ENCODE measurements at regions not wholly inside any gene's neighbourhood (a gene's known extent, or its start where the extent isn't known, plus 50 kb on each side); places are given as distances from the start of the nearest gene placed in this dataset.
"Not testable (repeated sequence)": the region's sequence is repeated elsewhere in the genome, so short reads cannot be mapped to it uniquely, and the experiment has no call there.

DNA sequence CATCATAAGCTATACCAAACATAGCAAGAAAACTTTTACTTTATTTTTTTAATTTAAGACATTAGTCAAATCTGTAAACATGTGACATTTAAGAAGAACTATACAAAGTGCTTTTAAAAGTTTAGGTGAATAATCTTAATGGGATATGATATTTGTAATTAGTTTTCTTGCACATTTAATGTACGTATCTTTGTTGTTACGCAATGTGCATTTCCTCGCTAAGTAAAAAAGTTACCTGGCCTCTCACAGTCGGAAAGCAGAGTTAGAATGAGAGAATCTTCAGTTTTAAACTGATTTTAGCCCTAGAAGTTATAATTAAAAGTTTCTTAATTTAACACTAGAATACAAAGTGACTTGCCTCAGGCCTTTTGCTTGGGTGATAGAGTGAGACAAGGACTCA lies 589.8 kb downstream of the DMRTA1 start:
- no peak overlapping the region for H2BK120ac ChIP-seq (ENCODE audit: insufficient read depth, low read length, poor library complexity)
- no peak overlapping the region for H3K23ac ChIP-seq (ENCODE audit: low read length)
- H3K79me2 ChIP-seq (ENCODE audit: control insufficient read depth, insufficient read depth, low read length, poor library complexity): no peaks in the 10 kb centered on the region
- DNase-seq: no peak
- H3K4me2 ChIP-seq (ENCODE audit: low read length): no peak overlapping the region
- no peak overlapping the region for H3K14ac ChIP-seq (ENCODE audit: low read length)
- no peak overlapping the region for H4K8ac ChIP-seq (ENCODE audit: low read depth, low read length)
- H3K4me3 ChIP-seq (ENCODE audit: low read depth, low read length): no peak overlapping the region
- H3K4ac ChIP-seq (ENCODE audit: low read depth, low read length): no peak overlapping the region
- H2BK12ac ChIP-seq (ENCODE audit: low read length): no peak overlapping the region
- H2AFZ ChIP-seq (ENCODE audit: insufficient read depth, low read length, poor library complexity): no peak overlapping the region
- no peak overlapping the region for H2AK5ac ChIP-seq (ENCODE audit: low read length)
- no peaks in the 10 kb centered on the region for H3K4me1 ChIP-seq (ENCODE audit: control insufficient read depth in 1 of 2, insufficient read depth in 2 of 2, low read length in 2 of 2)
- no peaks in the 10 kb centered on the region for H3K27me3 ChIP-seq (ENCODE audit: insufficient read depth, low read length)
- no peak overlapping the region for H3K18ac ChIP-seq (ENCODE audit: low read length)
- H3K36me3 ChIP-seq (ENCODE audit: control insufficient read depth in 1 of 2, insufficient read depth in 2 of 2, low read length in 2 of 2): no peaks in the 10 kb centered on the region
- WGBS (ENCODE audit: extremely low coverage, insufficient coverage, insufficient read length): no CpG with 5 or more reads among the region's 4 CpGs
- no peaks in the 10 kb centered on the region for H3K79me1 ChIP-seq (ENCODE audit: low read length)
- H2BK5ac ChIP-seq (ENCODE audit: low read depth, low read length, poor library complexity): no peak overlapping the region
- peaks cover 4% of the 10 kb centered on the region for H3K9me3 ChIP-seq (ENCODE audit: insufficient read depth, low read depth, low read length)
- H4K91ac ChIP-seq (ENCODE audit: low read depth, low read length): no peak overlapping the region
- H3K9ac ChIP-seq (ENCODE audit: low read length): no peak overlapping the region
- H3K27ac ChIP-seq (ENCODE audit: low read depth, low read length): no peak overlapping the region
- H4K12ac ChIP-seq (ENCODE audit: low read depth, low read length): no peak overlapping the region

DNA sequence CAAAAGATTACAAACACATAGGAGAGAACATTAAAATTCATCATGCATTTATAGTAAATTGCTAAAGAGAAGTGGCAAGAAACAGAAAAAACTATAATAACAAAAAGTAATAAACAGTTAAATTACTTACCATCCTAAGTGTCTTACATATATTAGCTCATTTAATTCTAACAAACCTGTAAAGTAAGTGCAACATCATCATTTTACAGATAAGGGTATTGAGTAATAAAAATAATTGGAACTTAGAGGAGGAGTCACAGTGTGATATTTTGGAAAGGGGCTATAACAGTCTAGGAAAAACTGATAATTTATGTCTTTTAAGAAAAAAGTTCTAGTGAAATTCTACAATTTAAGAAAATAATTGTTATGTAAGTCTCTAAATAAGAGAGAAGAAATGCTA lies 592.8 kb downstream of the DMRTA1 start:
- Histone ChIP-seq H2BK120ac (ENCODE audit: insufficient read depth, low read length, poor library complexity) (no peak overlapping the region), H4K12ac (ENCODE audit: low read depth, low read length) (no peak overlapping the region), H4K91ac (ENCODE audit: low read depth, low read length) (no peak overlapping the region), H3K4me3 (ENCODE audit: low read depth, low read length) (no peak overlapping the region), H3K27me3 (ENCODE audit: insufficient read depth, low read length) (no peaks in the 10 kb centered on the region), H2AK5ac (ENCODE audit: low read length) (no peak overlapping the region), H3K36me3 (ENCODE audit: control insufficient read depth in 1 of 2, insufficient read depth in 2 of 2, low read length in 2 of 2) (no peaks in the 10 kb centered on the region), H3K9me3 (ENCODE audit: insufficient read depth, low read depth, low read length) (no peaks in the 10 kb centered on the region), H2BK5ac (ENCODE audit: low read depth, low read length, poor library complexity) (no peak overlapping the region), H3K4me1 (ENCODE audit: control insufficient read depth in 1 of 2, insufficient read depth in 2 of 2, low read length in 2 of 2) (no peaks in the 10 kb centered on the region), H4K8ac (ENCODE audit: low read depth, low read length) (no peak overlapping the region), H3K23ac (ENCODE audit: low read length) (no peak overlapping the region), H3K79me1 (ENCODE audit: low read length) (no peaks in the 10 kb centered on the region), H3K4me2 (ENCODE audit: low read length) (no peak overlapping the region), H2BK12ac (ENCODE audit: low read length) (no peak overlapping the region), H2AFZ (ENCODE audit: insufficient read depth, low read length, poor library complexity) (no peak overlapping the region), H3K18ac (ENCODE audit: low read length) (no peak overlapping the region), H3K79me2 (ENCODE audit: control insufficient read depth, insufficient read depth, low read length, poor library complexity) (no peaks in the 10 kb centered on the region), H3K14ac (ENCODE audit: low read length) (no peak overlapping the region), H3K4ac (ENCODE audit: low read depth, low read length) (no peak overlapping the region), H3K9ac (ENCODE audit: low read length) (no peak overlapping the region), H3K27ac (ENCODE audit: low read depth, low read length) (no peak overlapping the region)
- DNase-seq: no peak

- Histone ChIP-seq H3K4me1 (ENCODE audit: control insufficient read depth in 1 of 2, insufficient read depth in 2 of 2, low read length in 2 of 2) (peaks cover 5% of the 10 kb centered on the region in 2 experiments), H2BK5ac (ENCODE audit: low read depth, low read length, poor library complexity) (no peak overlapping the region), H4K8ac (ENCODE audit: low read depth, low read length) (no peak overlapping the region), H3K9me3 (ENCODE audit: insufficient read depth, low read depth, low read length) (no peaks in the 10 kb centered on the region), H4K91ac (ENCODE audit: low read depth, low read length) (no peak overlapping the region), H3K4me3 (ENCODE audit: low read depth, low read length) (no peak overlapping the region), H3K27ac (ENCODE audit: low read depth, low read length) (no peak overlapping the region), H3K79me2 (ENCODE audit: control insufficient read depth, insufficient read depth, low read length, poor library complexity) (no peaks in the 10 kb centered on the region), H2BK120ac (ENCODE audit: insufficient read depth, low read length, poor library complexity) (no peak overlapping the region), H3K4ac (ENCODE audit: low read depth, low read length) (no peak overlapping the region), H2AFZ (ENCODE audit: insufficient read depth, low read length, poor library complexity) (no peak overlapping the region), H3K79me1 (ENCODE audit: low read length) (no peaks in the 10 kb centered on the region), H3K18ac (ENCODE audit: low read length) (no peak overlapping the region), H3K23ac (ENCODE audit: low read length) (no peak overlapping the region), H3K27me3 (ENCODE audit: insufficient read depth, low read length) (no peaks in the 10 kb centered on the region), H3K9ac (ENCODE audit: low read length) (no peak overlapping the region), H2AK5ac (ENCODE audit: low read length) (no peak overlapping the region), H3K14ac (ENCODE audit: low read length) (no peak overlapping the region), H3K36me3 (ENCODE audit: control insufficient read depth in 1 of 2, insufficient read depth in 2 of 2, low read length in 2 of 2) (no peaks in the 10 kb centered on the region), H2BK12ac (ENCODE audit: low read length) (no peak overlapping the region), H3K4me2 (ENCODE audit: low read length) (no peak overlapping the region), H4K12ac (ENCODE audit: low read depth, low read length) (no peak overlapping the region)
- no peak for DNase-seq
Observed at GRCh38 chr9:23041466-23041865, 594.8 kb downstream of the DMRTA1 start.

DNA sequence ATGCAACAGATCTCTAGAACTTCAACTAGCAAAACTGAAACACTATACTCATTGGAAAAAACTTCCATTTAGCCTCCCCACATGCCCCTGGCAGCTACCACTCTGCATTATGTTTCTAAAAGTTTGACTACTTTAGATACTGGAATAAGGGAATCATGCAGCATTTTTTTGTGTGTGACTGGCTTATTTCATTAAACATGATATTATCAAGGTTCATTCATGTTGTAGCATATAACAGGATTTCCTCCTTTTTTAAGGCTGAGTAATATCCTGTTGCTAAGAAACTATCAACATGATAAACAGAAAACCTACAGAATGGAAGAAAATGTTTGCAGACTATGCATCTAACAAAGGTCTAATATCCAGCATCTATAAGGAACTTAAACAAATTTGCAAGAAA lies 597.9 kb downstream of the DMRTA1 start:
- peaks cover 5% of the 10 kb centered on the region in 2 experiments for H3K4me1 ChIP-seq (ENCODE audit: control insufficient read depth in 1 of 2, insufficient read depth in 2 of 2, low read length in 2 of 2)
- H3K27ac ChIP-seq (ENCODE audit: low read depth, low read length): no peak overlapping the region
- no peak for DNase-seq
- H3K9me3 ChIP-seq (ENCODE audit: insufficient read depth, low read depth, low read length): no peaks in the 10 kb centered on the region
- no peak overlapping the region for H2BK120ac ChIP-seq (ENCODE audit: insufficient read depth, low read length, poor library complexity)
- no peak overlapping the region for H4K8ac ChIP-seq (ENCODE audit: low read depth, low read length)
- H3K4me2 ChIP-seq (ENCODE audit: low read length): no peak overlapping the region
- H3K14ac ChIP-seq (ENCODE audit: low read length): no peak overlapping the region
- no peak overlapping the region for H3K4me3 ChIP-seq (ENCODE audit: low read depth, low read length)
- H3K36me3 ChIP-seq (ENCODE audit: control insufficient read depth in 1 of 2, insufficient read depth in 2 of 2, low read length in 2 of 2): no peaks in the 10 kb centered on the region
- H4K12ac ChIP-seq (ENCODE audit: low read depth, low read length): no peak overlapping the region
- H2AK5ac ChIP-seq (ENCODE audit: low read length): no peak overlapping the region
- H3K4ac ChIP-seq (ENCODE audit: low read depth, low read length): no peak overlapping the region
- no peak overlapping the region for H2AFZ ChIP-seq (ENCODE audit: insufficient read depth, low read length, poor library complexity)
- no peaks in the 10 kb centered on the region for H3K79me2 ChIP-seq (ENCODE audit: control insufficient read depth, insufficient read depth, low read length, poor library complexity)
- no peak overlapping the region for H3K9ac ChIP-seq (ENCODE audit: low read length)
- no peak overlapping the region for H3K23ac ChIP-seq (ENCODE audit: low read length)
- no peak overlapping the region for H3K18ac ChIP-seq (ENCODE audit: low read length)
- H4K91ac ChIP-seq (ENCODE audit: low read depth, low read length): no peak overlapping the region
- H3K79me1 ChIP-seq (ENCODE audit: low read length): no peaks in the 10 kb centered on the region
- H2BK5ac ChIP-seq (ENCODE audit: low read depth, low read length, poor library complexity): no peak overlapping the region
- H2BK12ac ChIP-seq (ENCODE audit: low read length): no peak overlapping the region
- no peaks in the 10 kb centered on the region for H3K27me3 ChIP-seq (ENCODE audit: insufficient read depth, low read length)

- H3K14ac ChIP-seq (ENCODE audit: low read length); H3K9ac ChIP-seq (ENCODE audit: low read length); H3K4me1 ChIP-seq (ENCODE audit: control insufficient read depth in 1 of 2, insufficient read depth in 2 of 2, low read length in 2 of 2); H3K9me3 ChIP-seq (ENCODE audit: insufficient read depth, low read depth, low read length); H2BK120ac ChIP-seq (ENCODE audit: insufficient read depth, low read length, poor library complexity); H2BK12ac ChIP-seq (ENCODE audit: low read length); H3K36me3 ChIP-seq (ENCODE audit: control insufficient read depth in 1 of 2, insufficient read depth in 2 of 2, low read length in 2 of 2); H3K23ac ChIP-seq (ENCODE audit: low read length); H4K12ac ChIP-seq (ENCODE audit: low read depth, low read length); H2BK5ac ChIP-seq (ENCODE audit: low read depth, low read length, poor library complexity); H3K4me3 ChIP-seq (ENCODE audit: low read depth, low read length); H3K18ac ChIP-seq (ENCODE audit: low read length); H3K27ac ChIP-seq (ENCODE audit: low read depth, low read length); H3K4ac ChIP-seq (ENCODE audit: low read depth, low read length); DNase-seq; H3K79me1 ChIP-seq (ENCODE audit: low read length); H2AK5ac ChIP-seq (ENCODE audit: low read length); H4K8ac ChIP-seq (ENCODE audit: low read depth, low read length); H4K91ac ChIP-seq (ENCODE audit: low read depth, low read length); H3K79me2 ChIP-seq (ENCODE audit: control insufficient read depth, insufficient read depth, low read length, poor library complexity); H2AFZ ChIP-seq (ENCODE audit: insufficient read depth, low read length, poor library complexity); H3K4me2 ChIP-seq (ENCODE audit: low read length); H3K27me3 ChIP-seq (ENCODE audit: insufficient read depth, low read length): not testable (repeated sequence)
- no CpG with 5 or more reads among the region's 1 CpG for WGBS (ENCODE audit: extremely low coverage, insufficient coverage, insufficient read length)
Observed at GRCh38 chr9:23046026-23046425, 599.4 kb downstream of the DMRTA1 start.
